BJ (cell line): ENCODE measurements at regions not wholly inside any gene's neighbourhood (a gene's known extent, or its start where the extent isn't known, plus 50 kb on each side); places are given as distances from the start of the nearest gene placed in this dataset.

Source experiments
- CTCF ChIA-PET: fragments of 350-600 bp; formaldehyde crosslinking; extraction: SDS; loops from one replicate; lab custom pipeline; 2021; ENCODE audit warnings: antibody characterized with exemption, inconsistent platforms; lab: Yijun Ruan, JAX
- POLR2A ChIA-PET: fragments of 300-600 bp; sonication (Branson Sonifier 250); formaldehyde crosslinking; extraction: SDS; loops from one replicate; lab custom pipeline; 2021; ENCODE audit warnings: antibody characterized with exemption; lab: Charles Lee
- DNase-seq: peaks from one replicate; pipeline ENCODE4 v3.0.0-alpha.2; 2011; ENCODE audit warnings: low read depth
- H3K27me3 ChIP-seq: 2 replicates; pipeline ENCODE4 v1.6.0; 2011; ENCODE audit warnings: low read length; ENCODE audit not compliant: control insufficient read depth, insufficient read depth
- H3K36me3 ChIP-seq: 2 replicates; pipeline ENCODE4 v1.5.1; 2011; ENCODE audit warnings: low read length; ENCODE audit not compliant: control insufficient read depth, insufficient read depth
- H3K4me3 ChIP-seq: 2 replicates; pipeline ENCODE4 v1.5.1; 2011; ENCODE audit warnings: low read depth, mild to moderate bottlenecking, control low read depth, low read length
- CTCF ChIP-seq: IDR thresholded peaks from 2 replicates; pipeline ENCODE4 v1.5.1; 2011; ENCODE audit warnings: low read depth, mild to moderate bottlenecking, control low read depth, inconsistent platforms, low read length, moderate library complexity; ENCODE audit not compliant: insufficient read depth

GRCh38 chr3:70806021-70806420, 493.6 kb upstream of the MDFIC2 start:
- H3K4me3 ChIP-seq: no peak overlapping the region
- DNase-seq: no peak
- ChIA-PET POLR2A (no interaction called here), CTCF (no interaction called here)
- H3K36me3 ChIP-seq: no peaks in the 10 kb centered on the region
- H3K27me3 ChIP-seq: no peaks in the 10 kb centered on the region
- no peak for TF ChIP-seq CTCF

DNA sequence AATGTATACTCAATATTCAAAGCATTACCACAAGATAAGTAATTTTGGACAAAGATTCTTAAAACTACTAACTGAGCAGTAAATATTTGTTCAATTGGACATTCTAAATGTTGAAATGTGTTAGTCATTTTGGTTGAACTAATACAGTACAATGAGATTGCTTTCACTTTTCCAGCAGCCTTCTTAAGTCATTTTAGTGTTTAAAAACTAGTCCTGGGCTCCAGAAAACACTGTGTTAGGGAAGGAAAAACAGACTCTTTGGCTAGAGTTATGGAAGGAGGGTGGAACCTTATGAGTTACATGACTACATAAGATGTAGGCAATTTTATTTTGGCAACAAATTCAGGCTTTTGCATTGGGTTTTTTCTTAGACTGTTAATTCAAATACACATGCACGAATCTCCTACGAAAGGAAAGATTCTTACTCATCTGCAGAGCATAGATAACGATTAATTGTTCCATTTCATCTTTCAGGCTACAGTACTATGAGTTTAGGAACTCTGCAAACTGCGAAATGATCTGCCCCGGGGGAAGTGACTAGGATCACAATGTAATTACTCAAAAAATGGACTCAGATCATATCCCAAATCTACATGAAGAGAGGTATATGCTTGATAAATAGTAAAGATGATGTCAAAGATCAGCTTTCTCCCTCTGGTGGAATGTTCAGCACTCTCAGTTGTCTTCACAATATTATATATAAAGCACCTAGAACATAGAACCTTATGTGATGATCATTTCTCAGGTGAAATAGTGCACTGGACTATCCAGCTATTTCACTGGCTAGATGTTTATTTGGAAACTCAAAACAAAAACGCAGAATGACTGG, 492.8 kb upstream of the MDFIC2 start:
- Histone ChIP-seq H3K4me3 (peak overlapping the region; percentile 15; the same call in 1 of the 2 replicates), H3K27me3 (no peaks in the 10 kb centered on the region), H3K36me3 (no peaks in the 10 kb centered on the region)
- no peak for TF ChIP-seq CTCF
- DNase-seq: peak; percentile 18
- POLR2A ChIA-PET: no interaction called here
- CTCF ChIA-PET: no interaction called here

GRCh38 chr3:70803891-70804290, 491.5 kb upstream of the MDFIC2 start:
- CTCF ChIA-PET: no interaction called here
- POLR2A ChIA-PET: no interaction called here
- TF ChIP-seq CTCF: no peak
- no peak for DNase-seq
- Histone ChIP-seq H3K27me3 (no peaks in the 10 kb centered on the region), H3K4me3 (no peak overlapping the region), H3K36me3 (no peaks in the 10 kb centered on the region)

DNA sequence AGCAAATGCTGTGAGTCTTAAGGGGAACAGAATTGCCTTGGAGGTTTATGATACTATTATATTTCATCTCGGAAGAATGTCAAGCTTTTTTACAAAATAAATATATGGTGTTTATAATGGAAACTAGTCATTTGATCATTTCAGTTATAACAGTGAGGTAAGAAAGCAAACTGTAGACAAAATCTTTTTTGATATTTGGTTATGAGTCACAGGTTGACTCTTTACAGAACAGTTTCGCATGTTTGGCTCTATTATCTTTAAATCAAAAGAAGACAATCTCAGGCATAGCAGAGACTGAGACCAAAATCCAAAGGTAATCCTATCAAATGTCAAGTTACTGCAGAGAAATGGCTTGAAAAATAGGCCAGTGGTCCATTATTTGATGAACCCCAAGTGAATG, 490.9 kb upstream of the MDFIC2 start:
- Histone ChIP-seq H3K36me3 (no peaks in the 10 kb centered on the region), H3K4me3 (no peak overlapping the region), H3K27me3 (no peaks in the 10 kb centered on the region)
- CTCF ChIA-PET: no interaction called here
- TF ChIP-seq CTCF: no peak
- POLR2A ChIA-PET: no interaction called here
- no peak for DNase-seq

DNA sequence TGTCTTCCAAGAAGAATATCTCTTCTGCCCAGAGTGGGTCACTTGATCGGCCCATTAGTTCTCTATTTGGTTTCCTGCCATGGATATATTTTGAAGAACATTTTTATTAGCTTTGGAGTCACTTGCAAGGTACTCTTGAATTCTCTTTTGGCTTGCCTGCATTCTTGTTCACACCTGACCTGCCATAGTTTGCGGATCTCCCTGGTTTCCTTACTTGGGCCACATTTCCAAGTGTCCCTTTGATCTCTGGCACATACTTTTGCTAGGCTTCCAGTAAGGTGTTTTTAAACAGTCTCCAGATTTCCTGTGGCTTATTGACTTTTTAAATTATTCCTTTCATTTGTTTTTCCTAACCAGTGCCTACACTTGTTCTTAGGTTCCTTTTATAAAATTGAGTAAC, 488.5 kb upstream of the MDFIC2 start:
- Histone ChIP-seq H3K27me3 (no peaks in the 10 kb centered on the region), H3K36me3 (no peaks in the 10 kb centered on the region), H3K4me3 (no peak overlapping the region)
- CTCF ChIA-PET: no interaction called here
- POLR2A ChIA-PET: no interaction called here
- TF ChIP-seq CTCF: no peak
- no peak for DNase-seq
